WTC11 (cell line): ENCODE measurements at regions not wholly inside any gene's neighbourhood (a gene's known extent, or its start where the extent isn't known, plus 50 kb on each side); places are given as distances from the start of the nearest gene placed in this dataset.

Source experiments
- ATAC-seq: fragments of 200-7000 bp; cut with Tn5 transposase; 2 replicates; pipeline ENCODE4 v1.10.0; 2021; ENCODE audit warnings: mild to moderate bottlenecking, moderate library complexity
- CTCF ChIA-PET: fragments of 300-600 bp; sonication (Branson Sonifier 250); formaldehyde crosslinking; loops from one replicate; lab custom pipeline; 2021; ENCODE audit warnings: antibody characterized with exemption; lab: Charles Lee
- POLR2A ChIA-PET: fragments of 350-600 bp; sonication (Branson Sonifier 250); formaldehyde crosslinking; loops from one replicate; lab custom pipeline; 2021; ENCODE audit warnings: antibody characterized with exemption; lab: Charles Lee
- DNase-seq: peaks from one replicate; pipeline ENCODE4 v3.0.0; 2021; ENCODE audit warnings: low spot score
- H3K27ac Mint-ChIP-seq: 2 replicates; pipeline ENCODE4 v1.8.0; 2021; ENCODE audit warnings: mixed read lengths
- H3K27me3 Mint-ChIP-seq: 2 replicates; pipeline ENCODE4 v1.8.0; 2021; ENCODE audit warnings: low read depth, mild to moderate bottlenecking, moderate library complexity, mixed read lengths
- H3K36me3 Mint-ChIP-seq: 2 replicates; pipeline ENCODE4 v1.8.0; 2021; ENCODE audit warnings: mixed read lengths
- H3K4me1 Mint-ChIP-seq: 2 replicates; pipeline ENCODE4 v1.8.0; 2022; ENCODE audit warnings: mixed read lengths
- H3K4me3 Mint-ChIP-seq: 2 replicates; pipeline ENCODE4 v1.8.0; 2021; ENCODE audit warnings: mild to moderate bottlenecking, moderate library complexity, mixed read lengths
- H3K9me3 Mint-ChIP-seq: 2 replicates; pipeline ENCODE4 v1.8.0; 2021; ENCODE audit warnings: mixed read lengths
- ATF1 ChIP-seq: sonication (generic); formaldehyde crosslinking; IDR thresholded peaks from 2 replicates; pipeline ENCODE4 v1.8.1; 2023; ENCODE audit warnings: mild to moderate bottlenecking, moderate library complexity, missing genetic modification reagents
- EMX1 ChIP-seq: fragments of 250-450 bp; sonication (Bioruptor Pico); IDR thresholded peaks from 2 replicates; pipeline ENCODE4 v1.8.0; 2021; ENCODE audit warnings: mild to moderate bottlenecking
- FOXK1 ChIP-seq: sonication (generic); formaldehyde crosslinking; IDR thresholded peaks from 2 replicates; pipeline ENCODE4 v1.8.0; 2022; ENCODE audit warnings: mild to moderate bottlenecking, moderate library complexity, missing genetic modification reagents
- GABPB1 ChIP-seq: sonication (generic); formaldehyde crosslinking; IDR thresholded peaks from 2 replicates; pipeline ENCODE4 v1.8.1; 2023; ENCODE audit warnings: mild to moderate bottlenecking, missing genetic modification reagents
- NFYB ChIP-seq: sonication (generic); formaldehyde crosslinking; conservative IDR thresholded peaks from 2 replicates; pipeline ENCODE4 v1.8.0; 2022; ENCODE audit warnings: low read depth, missing genetic modification reagents
- NR3C1 ChIP-seq: sonication (generic); formaldehyde crosslinking; conservative IDR thresholded peaks from 2 replicates; pipeline ENCODE4 v1.8.1; 2023; ENCODE audit warnings: low read depth, mild to moderate bottlenecking, missing genetic modification reagents
- SP1 ChIP-seq: sonication (generic); formaldehyde crosslinking; conservative IDR thresholded peaks from 2 replicates; pipeline ENCODE4 v1.8.1; 2022; ENCODE audit warnings: missing genetic modification reagents
- TP53 ChIP-seq: sonication (generic); formaldehyde crosslinking; IDR thresholded peaks from 2 replicates; pipeline ENCODE4 v1.8.1; 2023; ENCODE audit warnings: mild to moderate bottlenecking, missing genetic modification reagents
- TF ChIP-seq, protein P1 (sequence below): sonication (generic); formaldehyde crosslinking; IDR thresholded peaks from 2 replicates; pipeline ENCODE4 v1.8.0; 2023; ENCODE audit warnings: missing genetic modification reagents, mild to moderate bottlenecking, borderline replicate concordance
- TF ChIP-seq, protein P2 (sequence below): sonication (generic); formaldehyde crosslinking; IDR thresholded peaks from 2 replicates; pipeline ENCODE4 v1.8.0; 2023; ENCODE audit warnings: mild to moderate bottlenecking, missing genetic modification reagents
- TF ChIP-seq, protein P3 (sequence below): sonication (generic); formaldehyde crosslinking; IDR thresholded peaks from 2 replicates; pipeline ENCODE4 v1.8.1; 2023; ENCODE audit warnings: mild to moderate bottlenecking, missing genetic modification reagents

DNA sequence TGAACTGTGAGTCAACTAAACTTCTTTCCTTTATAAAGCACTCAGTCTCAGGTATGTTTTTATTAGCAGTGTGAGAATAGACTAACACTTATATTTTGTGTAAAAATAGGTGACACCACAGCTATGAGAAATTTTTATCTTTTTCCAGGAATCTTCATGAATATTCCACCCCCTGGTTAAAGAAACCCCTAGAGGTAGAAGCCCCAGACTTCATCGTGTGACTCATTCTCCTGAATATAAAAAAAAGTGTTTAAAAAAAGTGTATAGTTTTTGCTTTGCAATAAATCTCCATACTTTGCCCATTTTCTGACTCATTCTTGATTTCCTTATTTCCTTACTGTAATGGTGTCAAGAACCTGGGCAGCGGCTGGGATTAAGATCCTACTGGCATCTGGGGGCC is 667.6 kb upstream of the CELF2 start (continued):
- no peak for TF ChIP-seq TP53 (CRISPR knock-in tag)
- TF ChIP-seq, protein P1, sequence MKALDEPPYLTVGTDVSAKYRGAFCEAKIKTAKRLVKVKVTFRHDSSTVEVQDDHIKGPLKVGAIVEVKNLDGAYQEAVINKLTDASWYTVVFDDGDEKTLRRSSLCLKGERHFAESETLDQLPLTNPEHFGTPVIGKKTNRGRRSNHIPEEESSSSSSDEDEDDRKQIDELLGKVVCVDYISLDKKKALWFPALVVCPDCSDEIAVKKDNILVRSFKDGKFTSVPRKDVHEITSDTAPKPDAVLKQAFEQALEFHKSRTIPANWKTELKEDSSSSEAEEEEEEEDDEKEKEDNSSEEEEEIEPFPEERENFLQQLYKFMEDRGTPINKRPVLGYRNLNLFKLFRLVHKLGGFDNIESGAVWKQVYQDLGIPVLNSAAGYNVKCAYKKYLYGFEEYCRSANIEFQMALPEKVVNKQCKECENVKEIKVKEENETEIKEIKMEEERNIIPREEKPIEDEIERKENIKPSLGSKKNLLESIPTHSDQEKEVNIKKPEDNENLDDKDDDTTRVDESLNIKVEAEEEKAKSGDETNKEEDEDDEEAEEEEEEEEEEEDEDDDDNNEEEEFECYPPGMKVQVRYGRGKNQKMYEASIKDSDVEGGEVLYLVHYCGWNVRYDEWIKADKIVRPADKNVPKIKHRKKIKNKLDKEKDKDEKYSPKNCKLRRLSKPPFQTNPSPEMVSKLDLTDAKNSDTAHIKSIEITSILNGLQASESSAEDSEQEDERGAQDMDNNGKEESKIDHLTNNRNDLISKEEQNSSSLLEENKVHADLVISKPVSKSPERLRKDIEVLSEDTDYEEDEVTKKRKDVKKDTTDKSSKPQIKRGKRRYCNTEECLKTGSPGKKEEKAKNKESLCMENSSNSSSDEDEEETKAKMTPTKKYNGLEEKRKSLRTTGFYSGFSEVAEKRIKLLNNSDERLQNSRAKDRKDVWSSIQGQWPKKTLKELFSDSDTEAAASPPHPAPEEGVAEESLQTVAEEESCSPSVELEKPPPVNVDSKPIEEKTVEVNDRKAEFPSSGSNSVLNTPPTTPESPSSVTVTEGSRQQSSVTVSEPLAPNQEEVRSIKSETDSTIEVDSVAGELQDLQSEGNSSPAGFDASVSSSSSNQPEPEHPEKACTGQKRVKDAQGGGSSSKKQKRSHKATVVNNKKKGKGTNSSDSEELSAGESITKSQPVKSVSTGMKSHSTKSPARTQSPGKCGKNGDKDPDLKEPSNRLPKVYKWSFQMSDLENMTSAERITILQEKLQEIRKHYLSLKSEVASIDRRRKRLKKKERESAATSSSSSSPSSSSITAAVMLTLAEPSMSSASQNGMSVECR (CRISPR knock-in tag): no peak

DNA sequence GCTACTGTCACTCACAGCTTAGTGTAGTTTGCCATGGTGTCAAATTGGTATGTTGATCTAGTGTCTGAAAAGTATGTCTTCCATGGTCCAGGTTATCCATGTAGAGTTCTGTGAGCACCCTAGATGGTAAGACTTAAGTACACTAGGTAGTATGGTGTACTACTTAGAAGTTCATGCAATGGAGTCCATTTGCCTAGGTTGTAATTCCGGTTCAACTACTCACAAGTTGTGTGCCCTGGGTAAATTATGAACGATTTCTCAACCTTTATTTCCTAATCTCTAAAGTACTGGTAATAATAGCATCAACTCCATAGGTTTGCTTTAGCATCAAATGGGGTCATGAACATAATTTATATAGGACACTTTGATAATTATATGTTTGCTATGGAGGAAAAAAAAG is 666.2 kb upstream of the CELF2 start:
- Mint-ChIP-seq H3K9me3 (no peaks in the 10 kb centered on the region; the same call in none of the 2 replicates), H3K27me3 (peaks cover 2% of the 10 kb centered on the region; the same call in 1 of the 2 replicates)
- TF ChIP-seq SP1 (CRISPR knock-in tag) (no peak), GABPB1 (no peak), NR3C1 (CRISPR knock-in tag) (no peak), EMX1 (CRISPR knock-in tag) (no peak), NFYB (no peak), FOXK1 (CRISPR knock-in tag) (no peak), ATF1 (CRISPR knock-in tag) (no peak)
- TF ChIP-seq, protein P2, sequence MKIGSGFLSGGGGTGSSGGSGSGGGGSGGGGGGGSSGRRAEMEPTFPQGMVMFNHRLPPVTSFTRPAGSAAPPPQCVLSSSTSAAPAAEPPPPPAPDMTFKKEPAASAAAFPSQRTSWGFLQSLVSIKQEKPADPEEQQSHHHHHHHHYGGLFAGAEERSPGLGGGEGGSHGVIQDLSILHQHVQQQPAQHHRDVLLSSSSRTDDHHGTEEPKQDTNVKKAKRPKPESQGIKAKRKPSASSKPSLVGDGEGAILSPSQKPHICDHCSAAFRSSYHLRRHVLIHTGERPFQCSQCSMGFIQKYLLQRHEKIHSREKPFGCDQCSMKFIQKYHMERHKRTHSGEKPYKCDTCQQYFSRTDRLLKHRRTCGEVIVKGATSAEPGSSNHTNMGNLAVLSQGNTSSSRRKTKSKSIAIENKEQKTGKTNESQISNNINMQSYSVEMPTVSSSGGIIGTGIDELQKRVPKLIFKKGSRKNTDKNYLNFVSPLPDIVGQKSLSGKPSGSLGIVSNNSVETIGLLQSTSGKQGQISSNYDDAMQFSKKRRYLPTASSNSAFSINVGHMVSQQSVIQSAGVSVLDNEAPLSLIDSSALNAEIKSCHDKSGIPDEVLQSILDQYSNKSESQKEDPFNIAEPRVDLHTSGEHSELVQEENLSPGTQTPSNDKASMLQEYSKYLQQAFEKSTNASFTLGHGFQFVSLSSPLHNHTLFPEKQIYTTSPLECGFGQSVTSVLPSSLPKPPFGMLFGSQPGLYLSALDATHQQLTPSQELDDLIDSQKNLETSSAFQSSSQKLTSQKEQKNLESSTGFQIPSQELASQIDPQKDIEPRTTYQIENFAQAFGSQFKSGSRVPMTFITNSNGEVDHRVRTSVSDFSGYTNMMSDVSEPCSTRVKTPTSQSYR: no peak
- TF ChIP-seq, protein P1 (CRISPR knock-in tag): no peak
- TF ChIP-seq, protein P3, sequence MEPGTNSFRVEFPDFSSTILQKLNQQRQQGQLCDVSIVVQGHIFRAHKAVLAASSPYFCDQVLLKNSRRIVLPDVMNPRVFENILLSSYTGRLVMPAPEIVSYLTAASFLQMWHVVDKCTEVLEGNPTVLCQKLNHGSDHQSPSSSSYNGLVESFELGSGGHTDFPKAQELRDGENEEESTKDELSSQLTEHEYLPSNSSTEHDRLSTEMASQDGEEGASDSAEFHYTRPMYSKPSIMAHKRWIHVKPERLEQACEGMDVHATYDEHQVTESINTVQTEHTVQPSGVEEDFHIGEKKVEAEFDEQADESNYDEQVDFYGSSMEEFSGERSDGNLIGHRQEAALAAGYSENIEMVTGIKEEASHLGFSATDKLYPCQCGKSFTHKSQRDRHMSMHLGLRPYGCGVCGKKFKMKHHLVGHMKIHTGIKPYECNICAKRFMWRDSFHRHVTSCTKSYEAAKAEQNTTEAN (CRISPR knock-in tag): no peak
- TF ChIP-seq, all 79 proteins: peak for 0
- CTCF ChIA-PET: no interaction called here
- Mint-ChIP-seq H3K36me3 (no peaks in the 10 kb centered on the region), H3K4me1 (peaks cover 13% of the 10 kb centered on the region), H3K4me3 (no peak overlapping the region), H3K27ac (no peak overlapping the region)
- no peak for DNase-seq
- no peak for ATAC-seq
- POLR2A ChIA-PET: interaction anchor here (0.6 kb wide), 1 partner anchor 223 kb away, joined by 3 read pairs; no protein-coding TSS in a partner anchor
